ENCODE measurements at regions not wholly inside any gene's neighbourhood (a gene's known extent, or its start where the extent isn't known, plus 50 kb on each side); places are given as distances from the start of the nearest gene placed in this dataset.

GRCh38 chr13:100984085-100984705, 309.6 kb upstream of the TMTC4 start:
- Histone ChIP-seq H3K4me1 (ENCODE audit: insufficient read depth) (peaks cover 15% of the 10 kb centered on the region), H3K27me3 (ENCODE audit: insufficient read depth) (no peaks in the 10 kb centered on the region), H3K27ac (ENCODE audit: low read depth) (no peak overlapping the region), H3F3A (replicated peaks; ENCODE audit: low read depth) (no peaks in the 10 kb centered on the region; the same call in 1 of the 2 replicates), H2AFZ (no peak overlapping the region), H3K36me3 (ENCODE audit: insufficient read depth) (no peaks in the 10 kb centered on the region), H3K4me3 (no peak overlapping the region), H3K79me2 (replicated peaks; ENCODE audit: insufficient read depth) (no peaks in the 10 kb centered on the region), H3K9me2 (ENCODE audit: insufficient read depth) (no peaks in the 10 kb centered on the region), H3K4me2 (no peak overlapping the region), H4K20me1 (replicated peaks; ENCODE audit: insufficient read depth) (no peaks in the 10 kb centered on the region)
- Mint-ChIP-seq H3K27ac (no peak overlapping the region), H3K9me3 (peaks cover 16% of the 10 kb centered on the region), H3K36me3 (ENCODE audit: low read depth) (peaks cover 15% of the 10 kb centered on the region), H3K27me3 (ENCODE audit: insufficient read depth, low read depth, poor library complexity) (peaks cover 2% of the 10 kb centered on the region), H3K4me1 (peaks cover 20% of the 10 kb centered on the region), H3K4me3 (no peak overlapping the region)
- TF ChIP-seq NANOG (IDR thresholded peaks at IDR 0.05; ENCODE audit: borderline replicate concordance): no peak
- TF ChIP-seq CTCF (conservative IDR thresholded peaks at IDR 0.05; ENCODE audit: low read depth in 2 of 2): no peak
- no peak for TF ChIP-seq ZNF462 (CRISPR knock-in tag; IDR thresholded peaks at IDR 0.05)
- no peak for TF ChIP-seq ZNF114 (CRISPR knock-in tag; IDR thresholded peaks at IDR 0.05)
- TF ChIP-seq JUNB (IDR thresholded peaks at IDR 0.05; ENCODE audit: unreplicated experiment): no peak
- no peak for TF ChIP-seq POLR2AphosphoS5 (IDR thresholded peaks at IDR 0.05; ENCODE audit: low read depth)
- TF ChIP-seq ZNF331 (CRISPR knock-in tag; IDR thresholded peaks at IDR 0.05; ENCODE audit: low read depth): no peak
- TF ChIP-seq ETS1 (IDR thresholded peaks at IDR 0.05): no peak
- TF ChIP-seq STAT1 (IDR thresholded peaks at IDR 0.05; ENCODE audit: unreplicated experiment): no peak
- TF ChIP-seq CREB1 (CRISPR knock-in tag; IDR thresholded peaks at IDR 0.05; ENCODE audit: low read depth): no peak
- no peak for TF ChIP-seq EZH2 (IDR thresholded peaks at IDR 0.05; ENCODE audit: low read depth, unreplicated experiment)
- TF ChIP-seq, protein P1, sequence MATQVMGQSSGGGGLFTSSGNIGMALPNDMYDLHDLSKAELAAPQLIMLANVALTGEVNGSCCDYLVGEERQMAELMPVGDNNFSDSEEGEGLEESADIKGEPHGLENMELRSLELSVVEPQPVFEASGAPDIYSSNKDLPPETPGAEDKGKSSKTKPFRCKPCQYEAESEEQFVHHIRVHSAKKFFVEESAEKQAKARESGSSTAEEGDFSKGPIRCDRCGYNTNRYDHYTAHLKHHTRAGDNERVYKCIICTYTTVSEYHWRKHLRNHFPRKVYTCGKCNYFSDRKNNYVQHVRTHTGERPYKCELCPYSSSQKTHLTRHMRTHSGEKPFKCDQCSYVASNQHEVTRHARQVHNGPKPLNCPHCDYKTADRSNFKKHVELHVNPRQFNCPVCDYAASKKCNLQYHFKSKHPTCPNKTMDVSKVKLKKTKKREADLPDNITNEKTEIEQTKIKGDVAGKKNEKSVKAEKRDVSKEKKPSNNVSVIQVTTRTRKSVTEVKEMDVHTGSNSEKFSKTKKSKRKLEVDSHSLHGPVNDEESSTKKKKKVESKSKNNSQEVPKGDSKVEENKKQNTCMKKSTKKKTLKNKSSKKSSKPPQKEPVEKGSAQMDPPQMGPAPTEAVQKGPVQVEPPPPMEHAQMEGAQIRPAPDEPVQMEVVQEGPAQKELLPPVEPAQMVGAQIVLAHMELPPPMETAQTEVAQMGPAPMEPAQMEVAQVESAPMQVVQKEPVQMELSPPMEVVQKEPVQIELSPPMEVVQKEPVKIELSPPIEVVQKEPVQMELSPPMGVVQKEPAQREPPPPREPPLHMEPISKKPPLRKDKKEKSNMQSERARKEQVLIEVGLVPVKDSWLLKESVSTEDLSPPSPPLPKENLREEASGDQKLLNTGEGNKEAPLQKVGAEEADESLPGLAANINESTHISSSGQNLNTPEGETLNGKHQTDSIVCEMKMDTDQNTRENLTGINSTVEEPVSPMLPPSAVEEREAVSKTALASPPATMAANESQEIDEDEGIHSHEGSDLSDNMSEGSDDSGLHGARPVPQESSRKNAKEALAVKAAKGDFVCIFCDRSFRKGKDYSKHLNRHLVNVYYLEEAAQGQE (IDR thresholded peaks at IDR 0.05; ENCODE audit: unreplicated experiment): no peak
- TF ChIP-seq EZH2phosphoT487 (IDR thresholded peaks at IDR 0.05; ENCODE audit: unreplicated experiment): no peak
- DNase-seq (ENCODE audit: low spot score): no peak
- ATAC-seq: no peak

All from GM23338 (cell line).